MM.1S (cell line): ENCODE measurements at regions not wholly inside any gene's neighbourhood (a gene's known extent, or its start where the extent isn't known, plus 50 kb on each side); places are given as distances from the start of the nearest gene placed in this dataset.

Experiments used
- DNase-seq: peaks from one replicate; pipeline ENCODE4 v3.0.0-alpha.2; 2015
- H2AFZ ChIP-seq: fragments of 300-600 bp; sonication (generic); 2 replicates; pipeline ENCODE4 v1.6.0; 2016; ENCODE audit warnings: antibody characterized with exemption, low read length
- H3F3A ChIP-seq: fragments of 300-600 bp; sonication (generic); 2 replicates; pipeline ENCODE4 v1.6.1; 2016; ENCODE audit warnings: mild to moderate bottlenecking, antibody characterized with exemption, low read length, moderate library complexity, mixed read lengths; ENCODE audit not compliant: insufficient read depth
- H3K27ac ChIP-seq: fragments of 300-600 bp; sonication (generic); 2 replicates; pipeline ENCODE4 v1.5.1; 2016; ENCODE audit warnings: mild to moderate bottlenecking, low read length
- H3K27me3 ChIP-seq: fragments of 300-600 bp; sonication (generic); replicated peaks from 2 replicates; pipeline ENCODE4 v1.6.0; 2016; ENCODE audit warnings: low read length; ENCODE audit not compliant: insufficient read depth
- H3K36me3 ChIP-seq: fragments of 300-600 bp; sonication (generic); replicated peaks from 2 replicates; pipeline ENCODE4 v1.6.1; 2016; ENCODE audit warnings: mild to moderate bottlenecking, low read length, mixed read lengths; ENCODE audit not compliant: insufficient read depth
- H3K4me1 ChIP-seq: fragments of 300-600 bp; sonication (generic); 2 replicates; pipeline ENCODE4 v1.6.1; 2016; ENCODE audit warnings: low read length, mixed read lengths
- H3K4me2 ChIP-seq: fragments of 300-600 bp; sonication (generic); 2 replicates; pipeline ENCODE4 v1.6.0; 2016; ENCODE audit warnings: low read depth, low read length
- H3K4me3 ChIP-seq: fragments of 300-600 bp; sonication (generic); 2 replicates; pipeline ENCODE4 v1.5.1; 2016; ENCODE audit warnings: low read length, mixed read lengths
- H3K79me2 ChIP-seq: fragments of 300-600 bp; sonication (generic); 2 replicates; pipeline ENCODE4 v1.6.1; 2016; ENCODE audit warnings: mixed run types, low read length, mixed read lengths
- H3K9ac ChIP-seq: fragments of 300-600 bp; sonication (generic); 2 replicates; pipeline ENCODE4 v1.6.1; 2016; ENCODE audit warnings: low read length, mixed read lengths
- H3K9me2 ChIP-seq: fragments of 300-600 bp; sonication (generic); replicated peaks from 2 replicates; pipeline ENCODE4 v1.6.1; 2016; ENCODE audit warnings: mild to moderate bottlenecking, low read length, mixed read lengths; ENCODE audit not compliant: insufficient read depth
- H3K9me3 ChIP-seq: fragments of 300-600 bp; sonication (generic); replicated peaks from 2 replicates; pipeline ENCODE4 v1.6.1; 2016; ENCODE audit warnings: mild to moderate bottlenecking, low read length, mixed read lengths; ENCODE audit not compliant: insufficient read depth
- H4K20me1 ChIP-seq: fragments of 300-600 bp; sonication (generic); 2 replicates; pipeline ENCODE4 v1.6.1; 2016; ENCODE audit warnings: mild to moderate bottlenecking, low read length, moderate library complexity, mixed read lengths; ENCODE audit not compliant: insufficient read depth
- CTCF ChIP-seq: fragments of 300-600 bp; sonication (generic); IDR thresholded peaks from 2 replicates; pipeline ENCODE4 v1.5.1; 2016; ENCODE audit warnings: antibody characterized with exemption, low read length, mixed read lengths
- EZH2 ChIP-seq: fragments of 300-600 bp; sonication (generic); optimal IDR thresholded peaks from 2 replicates; pipeline ENCODE3; 2017; ENCODE audit warnings: low read depth, mild to moderate bottlenecking, antibody characterized with exemption, low read length, mixed read lengths
- EZH2phosphoT487 ChIP-seq: fragments of 300-600 bp; sonication (generic); IDR thresholded peaks from 2 replicates; pipeline ENCODE4 v1.6.1; 2018; ENCODE audit warnings: antibody characterized with exemption, low read length

- no peaks in the 10 kb centered on the region for H3K36me3 ChIP-seq
- no peak for TF ChIP-seq EZH2
- no peak for TF ChIP-seq CTCF
- no peak for TF ChIP-seq EZH2phosphoT487
- H3K4me1 ChIP-seq: peaks cover 20% of the 10 kb centered on the region
Observed at GRCh38 chr15:87733977-87734376, 522.6 kb downstream of the NTRK3 start.

GRCh38 chr15:87733541-87733941 is 523.0 kb downstream of the NTRK3 start:
- no peak for TF ChIP-seq EZH2
- no peak for TF ChIP-seq CTCF
- TF ChIP-seq EZH2phosphoT487: no peak
- Histone ChIP-seq H3K9me3 (no peaks in the 10 kb centered on the region), H4K20me1 (no peaks in the 10 kb centered on the region), H3K79me2 (no peaks in the 10 kb centered on the region), H3K36me3 (no peaks in the 10 kb centered on the region), H3K9ac (no peak overlapping the region), H3F3A (0 out of 2 replicates have a peak, but pooled peaks cover 7% of the 10 kb centered on the region), H3K9me2 (no peaks in the 10 kb centered on the region), H3K4me1 (peaks cover 21% of the 10 kb centered on the region), H3K27me3 (no peaks in the 10 kb centered on the region), H2AFZ (no peak overlapping the region), H3K27ac (no peak overlapping the region), H3K4me3 (no peak overlapping the region), H3K4me2 (no peak overlapping the region)
- DNase-seq: no peak

More at GRCh38 chr15:87733977-87734376, 522.6 kb downstream of the NTRK3 start:
- DNase-seq: no peak
- Histone ChIP-seq H4K20me1 (no peaks in the 10 kb centered on the region), H2AFZ (no peak overlapping the region), H3K9ac (no peak overlapping the region), H3K9me2 (no peaks in the 10 kb centered on the region), H3K79me2 (no peaks in the 10 kb centered on the region), H3K27me3 (no peaks in the 10 kb centered on the region), H3K27ac (no peak overlapping the region), H3K9me3 (no peaks in the 10 kb centered on the region), H3K4me2 (no peak overlapping the region), H3K4me3 (no peak overlapping the region), H3F3A (0 out of 2 replicates have a peak, but pooled peaks cover 5% of the 10 kb centered on the region)

GRCh38 chr15:87732976-87733375 is 523.6 kb downstream of the NTRK3 start:
- Histone ChIP-seq H2AFZ (no peak overlapping the region), H3K4me3 (no peak overlapping the region), H3K9ac (no peak overlapping the region), H3K4me1 (peaks cover 27% of the 10 kb centered on the region), H3K79me2 (no peaks in the 10 kb centered on the region), H3K9me3 (no peaks in the 10 kb centered on the region), H3K9me2 (no peaks in the 10 kb centered on the region), H3K4me2 (no peak overlapping the region), H3K27me3 (no peaks in the 10 kb centered on the region), H4K20me1 (no peaks in the 10 kb centered on the region), H3K36me3 (no peaks in the 10 kb centered on the region), H3F3A (0 out of 2 replicates have a peak, but pooled peaks cover 7% of the 10 kb centered on the region), H3K27ac (no peak overlapping the region)
- DNase-seq: no peak
- no peak for TF ChIP-seq CTCF
- no peak for TF ChIP-seq EZH2
- no peak for TF ChIP-seq EZH2phosphoT487
